ENCODE measurements at regions not wholly inside any gene's neighbourhood (a gene's known extent, or its start where the extent isn't known, plus 50 kb on each side); places are given as distances from the start of the nearest gene placed in this dataset.

GRCh38 chr9:99288830-99289229 lies 66.7 kb downstream of the SEC61B start (continued):
- TF ChIP-seq PBX2 (CRISPR knock-in tag; IDR thresholded peaks at IDR 0.05; ENCODE audit: low read depth) (no peak), PBX2 (tag; conservative IDR thresholded peaks at IDR 0.05; ENCODE audit: low read depth) (no peak), ELK1 (CRISPR knock-in tag; IDR thresholded peaks at IDR 0.05) (no peak), CCNT2 (IDR thresholded peaks at IDR 0.05; ENCODE audit: borderline replicate concordance, extremely low read depth, insufficient read length, low read depth, low read length) (no peak), ZBTB5 (IDR thresholded peaks at IDR 0.05) (no peak)
